ENCODE measurements at regions not wholly inside any gene's neighbourhood (a gene's known extent, or its start where the extent isn't known, plus 50 kb on each side); places are given as distances from the start of the nearest gene placed in this dataset.

DNA sequence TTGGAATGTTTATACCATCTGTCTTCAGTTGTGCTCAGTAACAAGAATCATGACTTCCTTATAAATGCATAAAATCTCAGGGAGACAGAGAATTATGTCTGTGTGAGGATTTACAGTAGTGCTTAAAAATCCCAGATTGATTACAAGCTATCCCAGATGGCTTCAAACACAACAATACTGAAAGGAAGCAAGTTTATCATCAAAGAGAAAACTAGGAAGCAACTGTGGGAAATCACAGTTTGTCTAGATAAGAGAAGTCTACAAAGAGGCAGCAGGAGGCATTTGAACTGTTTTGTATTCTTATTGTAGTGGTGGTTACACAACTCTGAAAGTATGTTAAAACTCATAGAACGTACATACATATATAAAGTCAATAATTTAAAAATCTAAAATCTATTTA, 104.4 kb upstream of the SALL4 start:
- DNase-seq (ENCODE audit: low spot score in 2 of 2): no peak
- Histone ChIP-seq H3K27ac (no peak overlapping the region), H3K4me3 (no peak overlapping the region), H3K9me3 (no peaks in the 10 kb centered on the region), H3K36me3 (no peaks in the 10 kb centered on the region), H3K27me3 (no peaks in the 10 kb centered on the region), H3K4me1 (no peaks in the 10 kb centered on the region)
- TF ChIP-seq, protein P1, sequence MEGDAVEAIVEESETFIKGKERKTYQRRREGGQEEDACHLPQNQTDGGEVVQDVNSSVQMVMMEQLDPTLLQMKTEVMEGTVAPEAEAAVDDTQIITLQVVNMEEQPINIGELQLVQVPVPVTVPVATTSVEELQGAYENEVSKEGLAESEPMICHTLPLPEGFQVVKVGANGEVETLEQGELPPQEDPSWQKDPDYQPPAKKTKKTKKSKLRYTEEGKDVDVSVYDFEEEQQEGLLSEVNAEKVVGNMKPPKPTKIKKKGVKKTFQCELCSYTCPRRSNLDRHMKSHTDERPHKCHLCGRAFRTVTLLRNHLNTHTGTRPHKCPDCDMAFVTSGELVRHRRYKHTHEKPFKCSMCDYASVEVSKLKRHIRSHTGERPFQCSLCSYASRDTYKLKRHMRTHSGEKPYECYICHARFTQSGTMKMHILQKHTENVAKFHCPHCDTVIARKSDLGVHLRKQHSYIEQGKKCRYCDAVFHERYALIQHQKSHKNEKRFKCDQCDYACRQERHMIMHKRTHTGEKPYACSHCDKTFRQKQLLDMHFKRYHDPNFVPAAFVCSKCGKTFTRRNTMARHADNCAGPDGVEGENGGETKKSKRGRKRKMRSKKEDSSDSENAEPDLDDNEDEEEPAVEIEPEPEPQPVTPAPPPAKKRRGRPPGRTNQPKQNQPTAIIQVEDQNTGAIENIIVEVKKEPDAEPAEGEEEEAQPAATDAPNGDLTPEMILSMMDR (IDR thresholded peaks at IDR 0.05): no peak
- TF ChIP-seq POLR2AphosphoS5 (IDR thresholded peaks at IDR 0.05): no peak
- no peak for TF ChIP-seq POLR2A (IDR thresholded peaks at IDR 0.05)
- intact Hi-C loops (cut with DNase I; ENCODE audit: low total_unique reads): no loop called here

DNA sequence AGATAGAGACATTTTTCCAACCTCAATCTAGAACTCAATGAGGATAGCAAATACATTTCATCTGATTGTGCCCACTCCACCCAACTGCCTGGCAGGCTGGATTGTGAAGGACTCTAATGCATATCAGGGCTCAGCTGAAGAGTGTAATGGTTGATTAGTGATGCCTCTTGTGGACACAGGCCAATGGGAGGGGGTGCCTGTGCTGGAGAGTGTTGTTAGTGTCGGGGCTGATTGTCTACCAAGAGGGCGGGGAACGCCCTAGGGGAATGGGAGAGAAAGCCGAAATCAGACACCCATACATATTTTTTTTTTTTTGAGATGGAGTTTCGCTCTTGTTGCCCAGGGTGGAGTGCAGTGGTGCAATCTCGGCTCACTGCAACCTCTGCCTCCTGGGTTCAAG, 103.7 kb upstream of the SALL4 start:
- TF ChIP-seq POLR2A (IDR thresholded peaks at IDR 0.05) (no peak), POLR2AphosphoS5 (IDR thresholded peaks at IDR 0.05) (no peak)
- TF ChIP-seq, protein P1 (IDR thresholded peaks at IDR 0.05): no peak
- no peak for DNase-seq (ENCODE audit: low spot score in 2 of 2)
- Histone ChIP-seq H3K4me3 (no peak overlapping the region), H3K4me1 (no peaks in the 10 kb centered on the region), H3K36me3 (no peaks in the 10 kb centered on the region), H3K27ac (no peak overlapping the region), H3K27me3 (no peaks in the 10 kb centered on the region), H3K9me3 (no peaks in the 10 kb centered on the region)
- intact Hi-C loops (cut with DNase I; ENCODE audit: low total_unique reads): no loop called here

DNA sequence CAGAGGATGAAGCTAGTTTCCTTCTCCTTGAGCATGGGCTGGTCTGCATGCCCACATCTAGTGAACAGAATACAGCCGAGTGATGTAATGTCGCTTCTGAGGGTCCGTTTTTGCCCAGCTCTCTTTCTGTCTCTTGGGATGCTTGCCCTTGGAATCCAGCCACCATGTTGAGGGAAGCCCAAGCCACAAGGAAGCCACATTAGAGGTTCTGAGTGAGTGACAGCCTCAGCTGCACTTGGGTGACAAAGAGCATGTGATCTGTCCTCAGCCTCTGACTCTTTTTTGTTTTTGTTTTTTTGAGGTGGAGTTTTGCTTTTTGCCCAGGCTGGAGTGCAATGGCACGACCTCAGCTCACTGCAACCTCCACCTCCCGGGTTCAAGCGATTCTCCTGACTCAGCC, 100.6 kb upstream of the SALL4 start:
- Histone ChIP-seq H3K27me3 (no peaks in the 10 kb centered on the region), H3K36me3 (no peaks in the 10 kb centered on the region), H3K27ac (no peak overlapping the region), H3K9me3 (peaks cover 0 to 6% of the 10 kb centered on the region in 2 donors), H3K4me1 (no peaks in the 10 kb centered on the region), H3K4me3 (no peak overlapping the region)
- no peak for DNase-seq (ENCODE audit: low spot score in 2 of 2)
- TF ChIP-seq, protein P1 (IDR thresholded peaks at IDR 0.05): no peak
- TF ChIP-seq POLR2AphosphoS5 (IDR thresholded peaks at IDR 0.05): no peak
- no peak for TF ChIP-seq POLR2A (IDR thresholded peaks at IDR 0.05)
- intact Hi-C loops (cut with DNase I; ENCODE audit: low total_unique reads): no loop called here

DNA sequence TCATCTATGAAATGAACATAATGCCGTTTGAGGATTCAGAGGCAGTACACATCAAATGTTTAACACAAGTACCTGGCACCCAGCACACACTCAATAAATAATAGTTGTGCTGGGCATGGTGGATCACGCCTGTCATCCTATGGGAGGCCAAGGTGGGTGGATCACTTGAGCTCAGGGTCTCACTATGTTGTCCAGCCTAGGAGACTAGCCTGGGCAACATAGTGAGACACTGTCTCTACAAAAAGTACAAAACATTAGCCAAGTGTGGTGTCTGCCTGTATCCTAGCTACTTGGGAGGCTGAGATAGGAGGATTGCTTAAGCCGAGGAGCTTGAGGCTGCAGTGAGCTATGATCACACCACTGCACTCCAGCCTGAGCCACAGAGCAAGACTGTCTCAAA, 98.1 kb upstream of the SALL4 start:
- no peak for TF ChIP-seq POLR2A (IDR thresholded peaks at IDR 0.05)
- TF ChIP-seq, protein P1 (IDR thresholded peaks at IDR 0.05): no peak
- TF ChIP-seq POLR2AphosphoS5 (IDR thresholded peaks at IDR 0.05): no peak
- no peak overlapping the region for H3K27ac ChIP-seq
- H3K9me3 ChIP-seq: peaks cover 0 to 6% of the 10 kb centered on the region in 2 donors
- no peaks in the 10 kb centered on the region for H3K4me1 ChIP-seq
- no peak for DNase-seq (ENCODE audit: low spot score in 2 of 2)
- intact Hi-C loops (cut with DNase I; ENCODE audit: low total_unique reads): no loop called here
- H3K4me3 ChIP-seq: no peak overlapping the region
- no peaks in the 10 kb centered on the region for H3K27me3 ChIP-seq
- H3K36me3 ChIP-seq: no peaks in the 10 kb centered on the region

DNA sequence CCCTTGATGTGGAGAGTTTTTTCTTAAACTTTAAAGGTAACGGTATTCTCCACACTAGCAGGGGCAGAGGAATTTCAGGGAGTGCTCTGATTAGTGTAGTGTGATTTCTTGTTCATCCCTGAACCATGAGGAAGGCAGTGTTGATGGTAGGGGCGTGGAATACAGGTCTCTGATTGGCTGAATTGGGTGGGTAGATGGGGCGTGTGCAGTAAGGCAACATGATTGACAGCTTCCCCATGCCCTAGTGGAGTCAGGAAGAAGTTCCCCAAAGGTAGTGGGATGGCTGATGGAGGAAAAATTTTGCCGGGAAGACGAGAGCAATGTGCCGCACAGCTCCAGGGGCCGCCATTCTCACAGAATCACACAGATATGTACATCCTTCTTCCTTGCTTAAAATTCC, 97.4 kb upstream of the SALL4 start:
- intact Hi-C loops (cut with DNase I; ENCODE audit: low total_unique reads): no loop called here
- TF ChIP-seq POLR2A (IDR thresholded peaks at IDR 0.05) (no peak), POLR2AphosphoS5 (IDR thresholded peaks at IDR 0.05) (no peak)
- TF ChIP-seq, protein P1 (IDR thresholded peaks at IDR 0.05): no peak
- no peaks in the 10 kb centered on the region for H3K36me3 ChIP-seq

More for the DNA sequence above, 97.4 kb upstream of the SALL4 start:
- Histone ChIP-seq H3K27ac (no peak overlapping the region), H3K27me3 (no peaks in the 10 kb centered on the region), H3K9me3 (peaks cover 0 to 6% of the 10 kb centered on the region in 2 donors), H3K4me3 (no peak overlapping the region), H3K4me1 (no peaks in the 10 kb centered on the region)
- no peak for DNase-seq (ENCODE audit: low spot score in 2 of 2)
